Testis (tissue), 2 donors: ENCODE measurements at regions not wholly inside any gene's neighbourhood (a gene's known extent, or its start where the extent isn't known, plus 50 kb on each side); places are given as distances from the start of the nearest gene placed in this dataset.

Experiments used
- DNase-seq: peaks from one replicate; pipeline ENCODE4 v3.0.0-alpha.2; 2019
- H3K27ac ChIP-seq, 2 donors: fragments of 200-600 bp; sonication (generic); one replicate each; pipeline ENCODE4 v1.5.1; 2019
- H3K27me3 ChIP-seq: fragments of 200-600 bp; sonication (generic); one replicate; pipeline ENCODE4 v1.5.1; 2019
- H3K36me3 ChIP-seq: fragments of 200-600 bp; sonication (generic); one replicate; pipeline ENCODE4 v1.5.1; 2017; ENCODE audit warnings: low read depth; ENCODE audit errors: missing control alignments
- H3K4me1 ChIP-seq: fragments of 200-600 bp; sonication (generic); one replicate; pipeline ENCODE4 v1.5.1; 2019
- H3K4me3 ChIP-seq, 2 donors: fragments of 200-600 bp; sonication (generic); one replicate each; pipeline ENCODE4 v1.5.1; 2017 to 2019
- H3K9me3 ChIP-seq: fragments of 200-600 bp; sonication (generic); one replicate; pipeline ENCODE4 v1.5.1; 2017
- CTCF ChIP-seq, 3 experiments: fragments of 450-650 bp in 2 of 3; fragments of 200-600 bp in 1 of 3; sonication (generic) in 1 of 3; IDR thresholded peaks; one replicate each; pipeline ENCODE4 v1.5.1; 2016 to 2019; ENCODE audit warnings: antibody characterized with exemption in 3 of 3, mild to moderate bottlenecking in 2 of 3, moderate library complexity in 1 of 3
- POLR2A ChIP-seq: fragments of 450-650 bp; IDR thresholded peaks from one replicate; pipeline ENCODE4 v1.6.1; 2017; ENCODE audit warnings: antibody characterized with exemption, mild to moderate bottlenecking, moderate library complexity
- WGBS, 2 donors: methylation state at CpG; one replicate each; pipeline ENCODE4 v1.1.5; 2018; 5-methylcytosine and 5-hydroxymethylcytosine counted together
- intact Hi-C: fragments of 100-400 bp; cut with DNase I; formaldehyde crosslinking; loops from one replicate; pipeline ENCODE4 v1.15.1; 2023; ENCODE audit warnings: low total_unique reads

GRCh38 chr10:120016906-120017305, 124.4 kb downstream of the SEC23IP start:
- Histone ChIP-seq H3K27ac (no peak overlapping the region), H3K9me3 (no peaks in the 10 kb centered on the region), H3K4me1 (no peaks in the 10 kb centered on the region), H3K36me3 (no peaks in the 10 kb centered on the region), H3K27me3 (no peaks in the 10 kb centered on the region), H3K4me3 (no peak overlapping the region)
- intact Hi-C loops: no loop called here
- no peak for TF ChIP-seq POLR2A
- TF ChIP-seq CTCF (IDR thresholded peaks at IDR 0.05): no peak
- 84 to 89% methylated on average over 1 of the region's 1 CpG for WGBS, 2 donors
- no peak for DNase-seq

GRCh38 chr10:120017733-120018417, 125.3 kb downstream of the SEC23IP start:
- TF ChIP-seq POLR2A: no peak
- no peak overlapping the region for H3K4me3 ChIP-seq
- H3K9me3 ChIP-seq: no peaks in the 10 kb centered on the region
- DNase-seq: no peak
- H3K27ac ChIP-seq: no peak overlapping the region
- no peaks in the 10 kb centered on the region for H3K4me1 ChIP-seq
- intact Hi-C loops: no loop called here
- H3K36me3 ChIP-seq: no peaks in the 10 kb centered on the region
- no peaks in the 10 kb centered on the region for H3K27me3 ChIP-seq
- 68 to 70% methylated on average over 6 of the region's 6 CpGs for WGBS, 2 donors

GRCh38 chr10:120018695-120019094, 126.2 kb downstream of the SEC23IP start:
- WGBS, 2 donors: 91 to 95% methylated on average over 5 of the region's 5 CpGs
- Histone ChIP-seq H3K9me3 (no peaks in the 10 kb centered on the region), H3K27ac (no peak overlapping the region), H3K36me3 (no peaks in the 10 kb centered on the region), H3K27me3 (no peaks in the 10 kb centered on the region), H3K4me1 (no peaks in the 10 kb centered on the region), H3K4me3 (no peak overlapping the region)
- no peak for TF ChIP-seq CTCF (IDR thresholded peaks at IDR 0.05)
- no peak for TF ChIP-seq POLR2A
- DNase-seq: no peak
- intact Hi-C loops: no loop called here

GRCh38 chr10:120019568-120019967, 127.0 kb downstream of the SEC23IP start:
- intact Hi-C loops: no loop called here
- Histone ChIP-seq H3K27me3 (no peaks in the 10 kb centered on the region), H3K4me3 (no peak overlapping the region), H3K36me3 (no peaks in the 10 kb centered on the region), H3K4me1 (no peaks in the 10 kb centered on the region), H3K27ac (no peak overlapping the region), H3K9me3 (no peaks in the 10 kb centered on the region)
- TF ChIP-seq CTCF (IDR thresholded peaks at IDR 0.05) (no peak), POLR2A (no peak)
- WGBS, 2 donors: 78 to 81% methylated on average over 1 of the region's 1 CpG
- DNase-seq: no peak

GRCh38 chr10:120022357-120022756, 129.8 kb downstream of the SEC23IP start:
- Histone ChIP-seq H3K4me3 (no peak overlapping the region), H3K36me3 (no peaks in the 10 kb centered on the region), H3K9me3 (no peaks in the 10 kb centered on the region), H3K4me1 (no peaks in the 10 kb centered on the region), H3K27me3 (no peaks in the 10 kb centered on the region), H3K27ac (no peak overlapping the region)
- 71 to 74% methylated on average over 7 of the region's 7 CpGs for WGBS, 2 donors
- intact Hi-C loops: no loop called here
- no peak for DNase-seq
- TF ChIP-seq CTCF (IDR thresholded peaks at IDR 0.05) (no peak), POLR2A (no peak)
